ENCODE measurements at regions not wholly inside any gene's neighbourhood (a gene's known extent, or its start where the extent isn't known, plus 50 kb on each side); places are given as distances from the start of the nearest gene placed in this dataset.

- in situ Hi-C loops (cut with MboI; ENCODE audit: low sequenced_read_pairs), result no loop called here
- H3K4ac ChIP-seq (ENCODE audit: low read depth, low read length), result no peak overlapping the region
Observed at GRCh38 chr3:43791246-43791645, 100.5 kb downstream of the ABHD5 start.

More at GRCh38 chr3:43791246-43791645, 100.5 kb downstream of the ABHD5 start:
- ATAC-seq (ENCODE audit: low read depth) (no peak), DNase-seq (no peak)
- Histone ChIP-seq H3K36me3 (ENCODE audit: control insufficient read depth, insufficient read depth, low read length) (no peaks in the 10 kb centered on the region), H4K91ac (ENCODE audit: insufficient read depth, low read depth, low read length) (no peak overlapping the region), H3K4me2 (ENCODE audit: low read depth, low read length) (no peak overlapping the region), H4K20me1 (ENCODE audit: insufficient read depth, low read length) (no peaks in the 10 kb centered on the region), H2BK15ac (ENCODE audit: low read depth, low read length) (no peak overlapping the region), H3K4me3 (ENCODE audit: insufficient read depth, low read depth, low read length) (no peak overlapping the region), H3K56ac (ENCODE audit: extremely low read depth, insufficient read depth, low read length) (no peak overlapping the region), H2AFZ (replicated peaks; ENCODE audit: low read length, poor library complexity) (no peak overlapping the region), H4K8ac (ENCODE audit: low read depth in 2 of 2, low read length in 2 of 2) (no peak overlapping the region), H3K4me1 (ENCODE audit: control insufficient read depth, insufficient read depth, low read length) (no peaks in the 10 kb centered on the region; the same call in 1 of the 2 replicates), H3K14ac (replicated peaks; ENCODE audit: low read depth, low read length) (no peak overlapping the region), H3K9ac (ENCODE audit: low read depth, low read length) (no peak overlapping the region), H4K5ac (ENCODE audit: low read depth, low read length) (no peak overlapping the region), H3K9me3 (ENCODE audit: control insufficient read depth, insufficient read depth, low read length) (no peaks in the 10 kb centered on the region), H3K23ac (ENCODE audit: low read depth, low read length) (no peak overlapping the region), H2BK120ac (ENCODE audit: low read depth, low read length) (no peak overlapping the region), H3K18ac (ENCODE audit: low read depth, low read length) (no peak overlapping the region), H3K9me1 (ENCODE audit: insufficient read depth, low read length) (no peaks in the 10 kb centered on the region), H2BK20ac (ENCODE audit: low read depth, low read length) (no peak overlapping the region), H2BK5ac (ENCODE audit: low read depth, low read length, poor library complexity, severe bottlenecking) (no peak overlapping the region), H2AK9ac (replicated peaks; ENCODE audit: low read depth, low read length, poor library complexity) (no peak overlapping the region), H2AK5ac (ENCODE audit: low read depth, low read length) (no peak overlapping the region), H3K27ac (ENCODE audit: insufficient read depth, low read length) (no peak overlapping the region), H3K79me1 (ENCODE audit: low read depth in 1 of 2, low read length in 2 of 2) (no peaks in the 10 kb centered on the region), H3K27me3 (ENCODE audit: control insufficient read depth, insufficient read depth, low read length) (peaks cover 36% of the 10 kb centered on the region)
- dilution Hi-C loops (cut with HindIII; ENCODE audit: low sequenced_read_pairs, unreplicated experiment), result no loop called here
- BruUV-seq (replicated peaks), result no TSS peak
- no peak for TF ChIP-seq SMC3 (IDR thresholded peaks at IDR 0.05; ENCODE audit: low read depth, low read length)
- TF ChIP-seq RAD21 (IDR thresholded peaks at IDR 0.05; ENCODE audit: low read length), result no peak
- TF ChIP-seq CEBPB (IDR thresholded peaks at IDR 0.05; ENCODE audit: low read depth, low read length), result no peak
- TF ChIP-seq POLR2A (IDR thresholded peaks at IDR 0.05; ENCODE audit: low read depth, low read length), result no peak
- TF ChIP-seq NFE2L2 (IDR thresholded peaks at IDR 0.05; ENCODE audit: low read depth, low read length), result no peak
- TF ChIP-seq CHD1 (IDR thresholded peaks at IDR 0.05; ENCODE audit: low read depth, low read length), result no peak
- TF ChIP-seq MAFK (IDR thresholded peaks at IDR 0.05; ENCODE audit: low read depth, low read length), result no peak
- TF ChIP-seq RCOR1 (IDR thresholded peaks at IDR 0.05; ENCODE audit: insufficient replicate concordance, low read length), result no peak
- TF ChIP-seq BHLHE40 (IDR thresholded peaks at IDR 0.05; ENCODE audit: low read depth, low read length), result no peak
- TF ChIP-seq MAZ (IDR thresholded peaks at IDR 0.05; ENCODE audit: borderline replicate concordance, low read depth, low read length), result no peak
- no peak for TF ChIP-seq USF2 (IDR thresholded peaks at IDR 0.05; ENCODE audit: low read depth, low read length)
- no peak for TF ChIP-seq MXI1 (IDR thresholded peaks at IDR 0.05; ENCODE audit: borderline replicate concordance, low read depth, low read length)
- TF ChIP-seq ELK1 (IDR thresholded peaks at IDR 0.05; ENCODE audit: borderline replicate concordance, low read depth, low read length), result no peak
- no peak for TF ChIP-seq RFX5 (IDR thresholded peaks at IDR 0.05; ENCODE audit: low read depth, low read length)
- TF ChIP-seq FOS (IDR thresholded peaks at IDR 0.05; ENCODE audit: low read depth, low read length), result no peak
- no peak for TF ChIP-seq CTCF (conservative IDR thresholded peaks at IDR 0.05; ENCODE audit: low read depth, low read length)
- CTCF ChIA-PET, result no interaction called here
- intact Hi-C loops (cut with micrococcal nuclease), result no loop called here
- POLR2A ChIA-PET (ENCODE audit: unreplicated experiment), result no interaction called here

Data from IMR-90 (cell line).